Fibroblast of skin of left biceps (primary cell): ENCODE measurements at regions not wholly inside any gene's neighbourhood (a gene's known extent, or its start where the extent isn't known, plus 50 kb on each side); places are given as distances from the start of the nearest gene placed in this dataset.

Experiments used
- DNase-seq, 2 experiments: peaks; one replicate each; pipeline ENCODE4 v3.0.0-alpha.2; 2013; ENCODE audit warnings: low read depth in 2 of 2

GRCh38 chr11:70720281-70720680 is 322.0 kb downstream of the CTTN start:
- DNase-seq = no peak

- no peak for DNase-seq
Measured at GRCh38 chr11:70721006-70721405, 322.7 kb downstream of the CTTN start.

DNA sequence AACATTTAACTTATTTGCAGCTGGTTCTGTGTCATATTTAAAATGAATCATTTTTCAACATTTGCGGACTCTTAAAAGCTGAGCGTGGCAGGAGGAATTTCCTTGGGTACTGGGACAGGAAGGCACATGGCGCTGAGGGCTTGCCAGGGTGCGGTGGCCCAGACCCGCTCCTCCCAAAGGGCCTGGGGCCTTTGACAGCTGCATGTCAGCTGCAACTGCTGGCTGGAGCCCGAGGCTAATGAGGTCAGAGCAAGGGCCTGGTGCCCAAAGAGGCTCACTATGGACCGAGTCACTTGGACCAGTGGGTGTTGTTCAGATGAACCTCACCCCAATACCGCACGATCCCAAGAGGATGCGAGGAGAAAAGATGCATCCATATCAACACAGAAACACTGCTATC is 326.9 kb downstream of the CTTN start:
- DNase-seq = no peak

DNA sequence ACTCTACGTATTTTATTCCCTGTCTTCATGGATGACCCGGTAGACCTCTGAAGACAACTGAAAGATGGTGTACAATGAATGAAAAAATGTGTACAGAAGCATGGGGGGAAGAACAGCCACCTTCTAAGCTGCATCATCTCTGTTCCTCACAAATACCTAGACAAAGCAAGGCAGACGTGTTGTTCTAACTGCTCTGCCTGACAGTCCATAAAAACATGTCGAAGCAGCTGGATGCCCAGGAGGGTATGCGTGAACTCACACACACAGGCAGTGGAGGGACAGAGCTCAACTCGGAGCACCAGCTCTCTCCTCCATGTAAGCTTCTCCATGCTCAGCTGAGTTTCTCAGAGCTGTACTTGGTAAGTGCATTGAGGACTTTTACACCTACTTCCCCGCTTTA is 327.4 kb downstream of the CTTN start:
- DNase-seq = no peak

- no peak for DNase-seq
Measured at GRCh38 chr11:70727021-70727420, 328.7 kb downstream of the CTTN start.

- DNase-seq = no peak
Measured at GRCh38 chr11:70727899-70728620, 329.7 kb downstream of the CTTN start.

- DNase-seq = no peak
Measured at GRCh38 chr11:70729949-70730348, 331.6 kb downstream of the CTTN start.

DNA sequence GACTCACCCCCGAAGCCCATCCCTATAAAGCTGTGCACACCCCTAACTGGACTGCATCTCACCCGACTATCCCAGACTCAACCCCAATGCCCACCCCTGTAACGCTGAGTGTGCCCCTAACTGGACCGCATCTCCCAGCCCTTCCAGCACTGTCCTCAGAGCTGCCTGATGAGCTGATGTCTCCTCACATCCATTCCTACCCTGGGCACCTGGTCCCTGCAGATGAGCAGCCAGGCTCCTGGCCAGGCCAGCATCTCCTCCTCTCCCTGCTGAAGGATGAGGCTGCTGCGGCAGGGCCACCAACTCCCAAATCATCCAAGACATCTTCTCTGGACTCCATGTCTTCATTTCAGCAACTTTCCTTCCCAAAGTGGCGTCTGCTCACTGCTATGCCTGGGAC is 332.1 kb downstream of the CTTN start:
- no peak for DNase-seq

DNA sequence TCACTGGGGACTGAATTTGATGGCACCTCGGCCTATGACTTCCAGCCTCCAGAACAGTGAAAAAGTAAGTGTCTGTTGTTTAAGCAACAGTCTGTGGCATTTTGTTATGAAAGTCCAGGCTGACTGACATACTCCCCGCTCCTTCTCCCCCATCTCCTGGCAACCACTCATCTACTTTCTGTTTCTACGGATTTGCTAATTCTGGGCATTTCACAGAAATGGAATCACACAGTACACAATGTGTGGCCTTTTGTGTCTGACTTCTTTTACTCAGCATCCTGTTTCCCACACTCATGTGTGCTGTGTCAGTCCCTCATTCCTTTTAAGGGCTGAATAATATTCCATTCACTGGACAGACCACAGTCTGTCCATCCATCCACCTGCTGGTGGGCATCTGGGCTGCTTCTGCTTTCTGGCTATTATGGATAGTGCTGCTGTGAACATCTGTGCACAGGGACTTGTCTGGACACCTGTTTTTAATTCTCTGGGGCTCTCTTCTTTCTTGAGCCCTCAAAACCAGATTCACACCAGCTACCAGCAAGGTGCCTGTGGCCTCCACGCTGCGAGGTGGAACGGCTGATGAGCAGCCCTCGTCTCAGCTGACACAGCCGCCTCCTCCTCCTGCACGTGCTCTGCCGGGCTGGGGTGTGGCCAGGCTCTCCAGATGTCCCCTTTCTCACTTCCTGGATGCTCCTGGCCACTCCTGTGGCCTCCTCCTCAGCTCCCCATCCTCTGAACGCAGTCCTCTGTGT is 333.1 kb downstream of the CTTN start:
- DNase-seq = no peak

DNA sequence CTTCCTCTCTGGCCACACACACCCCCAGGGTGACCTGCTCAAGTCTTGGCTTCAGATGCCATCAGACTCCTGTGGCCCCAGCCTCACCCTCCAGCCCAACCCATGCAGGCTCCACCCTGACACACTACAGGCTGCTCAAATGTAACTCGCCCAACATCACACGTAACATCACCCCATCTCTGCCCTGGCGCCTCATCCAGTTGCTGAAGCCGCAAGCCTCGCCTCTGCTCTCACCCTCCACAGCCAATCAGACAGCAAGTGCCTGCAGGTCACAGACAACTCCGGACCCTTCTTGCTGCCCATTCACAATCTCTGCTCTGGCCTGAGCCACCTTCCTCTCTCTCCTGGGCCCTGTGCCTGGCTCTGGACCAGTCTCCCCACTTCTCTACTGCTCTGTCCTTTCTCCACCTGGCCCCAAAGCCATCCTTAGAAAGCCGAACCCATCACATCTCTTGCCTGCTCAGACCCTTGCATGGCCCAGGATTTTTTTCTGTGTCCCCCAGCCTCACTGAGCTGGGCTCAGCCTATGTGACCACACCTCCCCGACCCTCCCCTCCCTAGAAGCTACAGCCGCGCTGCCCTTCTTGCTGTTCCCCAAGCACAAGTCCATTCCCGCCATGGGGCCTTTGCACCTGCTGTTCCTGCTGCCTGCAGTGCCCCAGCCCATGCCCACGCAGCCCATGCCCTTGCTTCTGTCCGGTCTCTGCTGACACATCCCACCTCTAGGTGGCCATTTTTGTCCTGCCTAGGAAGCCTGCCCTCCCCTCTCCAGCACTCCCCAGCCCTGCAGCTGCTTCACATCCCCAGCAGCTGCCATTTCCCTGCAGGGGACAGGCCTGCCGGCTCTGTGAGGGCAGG is 333.9 kb downstream of the CTTN start:
- DNase-seq = no peak

DNA sequence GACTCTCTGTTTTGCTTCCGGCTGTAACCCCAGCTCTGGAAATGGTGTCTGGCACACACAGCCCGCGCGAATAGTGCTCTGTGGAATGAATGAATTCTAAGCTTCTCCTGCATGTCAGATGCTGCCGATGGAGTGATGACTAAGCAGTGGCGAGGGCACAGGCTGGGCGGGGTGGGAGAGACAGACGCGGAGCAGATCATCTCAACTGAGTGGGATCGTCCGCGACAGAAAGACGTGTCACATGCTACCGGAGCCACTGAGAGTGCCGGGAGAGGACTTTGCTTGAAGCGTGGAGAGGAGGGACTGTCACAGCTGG is 334.5 kb downstream of the CTTN start:
- DNase-seq = no peak

DNA sequence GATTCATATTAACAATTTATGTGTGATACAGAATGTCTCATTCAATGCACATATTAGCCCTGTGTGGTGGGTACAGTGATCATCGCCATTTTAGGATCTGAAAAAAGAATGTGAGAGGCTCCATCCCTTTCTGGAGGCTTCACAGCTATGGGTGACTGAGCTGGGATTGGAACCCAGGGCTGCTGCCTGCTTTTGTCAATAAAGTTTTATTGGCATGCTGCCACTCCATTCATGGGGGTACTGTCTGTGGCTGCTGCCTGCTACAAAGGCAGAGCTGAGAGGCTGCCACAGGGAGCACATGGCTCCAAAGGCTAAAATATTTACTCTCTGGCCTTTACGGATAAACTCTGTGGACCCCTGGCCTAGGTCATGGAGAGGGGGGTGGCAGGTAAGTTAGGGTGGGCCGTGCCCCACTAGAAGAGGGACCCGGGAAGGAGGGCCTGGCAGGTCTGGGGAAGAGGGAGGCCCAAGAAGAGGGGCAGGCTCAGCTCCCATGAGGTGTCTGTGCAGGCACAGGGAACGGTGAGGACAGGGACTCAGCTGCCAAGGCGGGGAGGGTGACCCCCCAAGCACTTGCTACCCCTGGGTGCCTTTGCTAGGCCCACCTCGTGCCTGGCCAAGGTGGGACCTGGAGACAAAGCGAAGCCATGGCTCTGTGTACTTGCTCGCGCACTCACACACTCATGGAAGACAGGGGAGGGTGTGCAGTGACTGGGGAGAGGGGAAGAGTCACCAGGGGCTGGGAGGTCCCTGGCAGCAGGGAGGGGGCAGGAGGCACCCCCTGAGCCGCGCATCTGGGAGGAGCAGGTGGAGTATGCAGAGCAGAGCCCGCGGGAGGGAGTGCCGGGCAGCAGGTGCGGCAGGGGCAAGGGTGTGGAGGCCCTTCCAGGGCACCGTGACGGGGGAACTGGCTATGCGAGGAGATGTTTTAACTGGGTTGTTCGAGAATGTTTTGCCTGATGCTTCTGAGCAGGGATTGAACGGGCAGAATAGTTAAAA is 335.3 kb downstream of the CTTN start:
- DNase-seq = no peak

DNA sequence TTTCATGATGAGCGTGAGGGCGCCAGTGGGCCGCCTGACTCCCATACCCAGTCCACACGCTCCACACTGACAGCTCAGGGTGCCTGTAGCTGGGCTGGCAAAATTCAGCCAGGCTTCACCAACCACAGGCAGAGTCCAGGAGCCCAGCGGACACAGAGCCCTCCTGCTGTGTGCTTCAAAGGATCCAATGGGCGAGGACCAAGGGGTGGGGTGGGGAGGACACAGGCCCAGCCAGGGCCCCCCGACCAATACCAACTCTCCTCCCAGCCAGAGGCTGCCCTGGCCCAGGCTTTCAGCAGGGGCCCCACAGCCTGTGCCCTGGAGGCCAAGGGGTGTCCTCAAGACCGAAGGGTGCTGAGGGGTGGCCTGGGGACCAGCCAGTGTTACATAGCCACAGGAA is 336.1 kb downstream of the CTTN start:
- DNase-seq = no peak

GRCh38 chr11:70734911-70735310 is 336.6 kb downstream of the CTTN start:
- DNase-seq = no peak

- no peak for DNase-seq
Measured at GRCh38 chr11:70735976-70736375, 337.6 kb downstream of the CTTN start.

DNA sequence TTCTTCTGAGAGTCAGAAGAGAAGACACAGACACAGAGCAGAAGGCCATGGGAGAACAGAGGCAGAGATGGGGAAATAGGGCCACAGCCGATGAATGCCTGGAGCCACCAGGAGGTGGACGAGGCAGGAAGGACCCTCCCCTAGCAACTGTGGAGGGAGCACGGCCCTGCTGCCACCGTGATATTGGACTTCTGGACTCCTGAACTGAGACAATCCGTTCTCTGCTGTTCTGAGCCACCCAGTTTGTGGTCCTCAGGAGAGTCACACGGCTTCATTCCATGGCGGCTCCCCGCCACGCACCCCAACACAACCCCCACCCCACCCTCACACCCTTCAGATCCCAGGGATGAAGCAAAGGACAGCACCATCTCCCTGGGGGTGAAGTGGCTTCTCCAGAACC is 338.1 kb downstream of the CTTN start:
- DNase-seq = no peak

DNA sequence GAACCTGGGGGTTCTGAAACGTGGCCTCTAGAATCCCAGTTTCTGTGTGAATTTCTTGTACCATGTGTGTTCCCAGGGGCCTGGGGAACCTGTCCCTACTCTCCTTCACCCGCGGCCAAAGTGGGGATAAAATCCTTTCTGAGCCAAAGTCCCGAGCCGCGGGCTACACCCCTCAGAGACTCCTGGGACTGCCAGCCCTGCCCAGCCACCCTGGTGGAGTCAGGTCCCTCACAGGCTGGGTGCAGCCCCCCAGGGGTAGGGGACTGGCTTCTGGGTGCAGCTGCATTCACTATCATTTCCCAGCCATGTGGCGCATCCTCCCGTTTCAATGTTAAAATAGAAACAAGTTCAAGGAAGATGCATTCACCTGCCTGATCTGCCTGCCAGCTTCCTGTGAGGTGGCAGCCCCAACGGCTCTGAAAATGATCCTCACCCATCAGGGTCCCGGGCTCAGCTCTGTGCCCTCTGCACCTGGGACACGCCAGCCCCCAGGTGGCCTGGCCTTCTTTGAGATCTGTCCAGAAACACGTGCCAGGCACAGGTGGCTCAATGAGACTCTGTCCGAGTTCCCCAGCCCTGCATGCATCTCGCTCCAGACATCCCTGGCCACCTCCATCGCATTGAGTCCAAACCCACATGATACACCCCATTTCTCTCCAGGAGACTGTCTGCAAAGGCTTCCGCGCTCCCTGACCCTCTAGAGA is 338.8 kb downstream of the CTTN start:
- no peak for DNase-seq

GRCh38 chr11:70737816-70738630 is 339.7 kb downstream of the CTTN start:
- no peak for DNase-seq

- DNase-seq = no peak
Measured at GRCh38 chr11:70738661-70739060, 340.3 kb downstream of the CTTN start.

GRCh38 chr11:70739091-70739490 is 340.8 kb downstream of the CTTN start:
- DNase-seq = no peak
